Neural progenitor cell (in vitro differentiated cells): ENCODE measurements at regions not wholly inside any gene's neighbourhood (a gene's known extent, or its start where the extent isn't known, plus 50 kb on each side); places are given as distances from the start of the nearest gene placed in this dataset.

Source experiments
- DNase-seq: peaks from one replicate; pipeline ENCODE4 v3.0.0-alpha.2; 2016; ENCODE audit warnings: low spot score
- H2AFZ ChIP-seq: fragments of 200-600 bp; sonication (generic); replicated peaks from 2 replicates; pipeline ENCODE4 v1.6.1; 2016; ENCODE audit warnings: antibody characterized with exemption
- H3F3A ChIP-seq: fragments of 200-600 bp; sonication (generic); 2 replicates; pipeline ENCODE4 v1.6.1; 2016; ENCODE audit warnings: antibody characterized with exemption, low read depth
- H3K27ac ChIP-seq: fragments of 200-600 bp; sonication (generic); 2 replicates; pipeline ENCODE4 v1.5.1; 2016; ENCODE audit warnings: mild to moderate bottlenecking
- H3K27me3 ChIP-seq: fragments of 200-600 bp; sonication (generic); 2 replicates; pipeline ENCODE4 v1.6.1; 2016; ENCODE audit warnings: mild to moderate bottlenecking, moderate library complexity
- H3K36me3 ChIP-seq: fragments of 200-600 bp; sonication (generic); 2 replicates; pipeline ENCODE4 v1.5.1; 2016
- H3K4me1 ChIP-seq: fragments of 200-600 bp; sonication (generic); 2 replicates; pipeline ENCODE4 v1.6.1; 2016; ENCODE audit warnings: mixed run types
- H3K4me2 ChIP-seq: fragments of 200-600 bp; sonication (generic); 2 replicates; pipeline ENCODE4 v1.6.1; 2016
- H3K4me3 ChIP-seq: fragments of 200-600 bp; sonication (generic); 2 replicates; pipeline ENCODE4 v1.5.1; 2016
- H3K79me2 ChIP-seq: fragments of 200-600 bp; sonication (generic); 2 replicates; pipeline ENCODE4 v1.6.1; 2016; ENCODE audit warnings: low read depth
- H3K9ac ChIP-seq: fragments of 200-600 bp; sonication (generic); 2 replicates; pipeline ENCODE4 v1.6.1; 2016
- H3K9me3 ChIP-seq: fragments of 200-600 bp; sonication (generic); 2 replicates; pipeline ENCODE4 v1.5.1; 2016; ENCODE audit warnings: low read depth
- H4K20me1 ChIP-seq: fragments of 200-600 bp; sonication (generic); 2 replicates; pipeline ENCODE4 v1.6.1; 2016; ENCODE audit warnings: low read depth
- H3K27ac Mint-ChIP-seq: 3 replicates; pipeline ENCODE4 v1.8.0; 2021; ENCODE audit warnings: mixed read lengths
- H3K27me3 Mint-ChIP-seq: 2 replicates; pipeline ENCODE4 v1.8.0; 2022; ENCODE audit warnings: low read depth, mild to moderate bottlenecking, inconsistent platforms, moderate library complexity, mixed read lengths; ENCODE audit not compliant: insufficient read depth
- H3K36me3 Mint-ChIP-seq: 3 replicates; pipeline ENCODE4 v1.8.0; 2021; ENCODE audit warnings: mixed read lengths
- H3K4me1 Mint-ChIP-seq: 3 replicates; pipeline ENCODE4 v1.8.0; 2021; ENCODE audit warnings: mixed read lengths
- H3K4me3 Mint-ChIP-seq: 3 replicates; pipeline ENCODE4 v1.8.0; 2021; ENCODE audit warnings: mild to moderate bottlenecking, moderate library complexity, mixed read lengths
- H3K9me3 Mint-ChIP-seq: 3 replicates; pipeline ENCODE4 v1.8.0; 2020; ENCODE audit warnings: mixed read lengths
- CTCF ChIP-seq: fragments of 200-600 bp; sonication (generic); IDR thresholded peaks from 2 replicates; pipeline ENCODE4 v1.5.1; 2017; ENCODE audit warnings: antibody characterized with exemption, mild to moderate bottlenecking
- EZH2 ChIP-seq: fragments of 200-600 bp; sonication (generic); IDR thresholded peaks from 2 replicates; pipeline ENCODE4 v1.6.1; 2017; ENCODE audit warnings: antibody characterized with exemption, mild to moderate bottlenecking, moderate library complexity
- EZH2phosphoT487 ChIP-seq: fragments of 200-600 bp; sonication (generic); IDR thresholded peaks from 2 replicates; pipeline ENCODE4 v1.6.1; 2017; ENCODE audit warnings: antibody characterized with exemption

DNA sequence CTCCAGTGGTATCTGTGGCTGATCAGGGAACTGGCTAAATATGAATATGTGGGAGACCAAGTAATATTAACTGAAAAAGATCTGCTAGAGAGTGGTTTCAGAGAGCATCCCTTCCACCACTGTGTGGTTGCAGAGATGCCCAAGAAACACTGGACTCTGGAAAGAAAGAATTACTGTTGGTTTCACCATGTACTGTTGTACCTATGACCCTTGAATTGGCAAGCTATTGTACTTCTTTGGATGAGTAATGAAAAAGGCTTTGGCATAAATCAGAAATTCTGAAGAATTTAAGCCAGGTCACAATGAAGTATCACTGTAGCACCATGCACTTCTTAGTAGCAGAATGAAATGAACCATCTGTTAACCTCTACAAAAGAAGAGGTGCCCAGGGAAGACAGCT, 134.4 kb upstream of the INTU start:
- Histone ChIP-seq H3K27me3 (no peaks in the 10 kb centered on the region), H3K4me3 (no peak overlapping the region), H4K20me1 (no peaks in the 10 kb centered on the region), H3K4me1 (peaks cover 9% of the 10 kb centered on the region), H3K9ac (no peak overlapping the region), H3K79me2 (no peaks in the 10 kb centered on the region), H3K27ac (no peak overlapping the region), H2AFZ (no peak overlapping the region), H3K4me2 (no peak overlapping the region), H3F3A (no peaks in the 10 kb centered on the region), H3K9me3 (no peaks in the 10 kb centered on the region), H3K36me3 (no peaks in the 10 kb centered on the region)
- DNase-seq, result no peak
- H3K9me3 Mint-ChIP-seq, result no peaks in the 10 kb centered on the region
- H3K4me3 Mint-ChIP-seq, result no peak overlapping the region
- H3K4me1 Mint-ChIP-seq, result peaks cover 13% of the 10 kb centered on the region
- H3K27me3 Mint-ChIP-seq, result peaks cover 2% of the 10 kb centered on the region
- TF ChIP-seq EZH2 (no peak), EZH2phosphoT487 (no peak), CTCF (no peak)
- H3K27ac Mint-ChIP-seq, result no peak overlapping the region
- no peaks in the 10 kb centered on the region for H3K36me3 Mint-ChIP-seq

DNA sequence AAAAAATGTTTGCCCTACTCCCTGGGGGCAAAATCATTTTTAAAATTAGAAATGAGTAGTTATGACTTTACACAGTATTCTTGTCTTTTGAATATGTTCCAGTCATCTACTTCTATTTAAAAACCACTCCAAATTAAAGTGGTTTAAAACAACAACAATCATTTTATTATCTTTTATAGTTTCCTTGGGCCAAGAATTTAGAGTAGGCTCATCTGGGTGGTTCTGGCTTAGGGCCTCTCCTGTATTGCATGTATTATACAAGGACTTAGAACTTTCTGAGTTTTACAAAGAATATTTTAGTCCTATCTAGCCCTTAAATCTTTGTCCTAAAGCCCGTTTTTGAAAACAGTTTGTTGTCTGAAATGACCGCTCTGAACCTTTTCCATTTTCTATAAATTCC, 132.5 kb upstream of the INTU start:
- no peaks in the 10 kb centered on the region for H3K36me3 Mint-ChIP-seq
- H3K9me3 Mint-ChIP-seq, result no peaks in the 10 kb centered on the region
- no peaks in the 10 kb centered on the region for H3K36me3 ChIP-seq
- H3K27me3 Mint-ChIP-seq, result peaks cover 2% of the 10 kb centered on the region
- no peaks in the 10 kb centered on the region for H3F3A ChIP-seq
- H3K4me1 ChIP-seq, result peaks cover 15% of the 10 kb centered on the region
- no peaks in the 10 kb centered on the region for H4K20me1 ChIP-seq
- no peak overlapping the region for H3K27ac ChIP-seq
- no peak for DNase-seq
- H3K79me2 ChIP-seq, result no peaks in the 10 kb centered on the region
- TF ChIP-seq CTCF, result no peak
- no peak for TF ChIP-seq EZH2phosphoT487
- TF ChIP-seq EZH2, result no peak
- H2AFZ ChIP-seq, result no peak overlapping the region
- H3K4me3 ChIP-seq, result no peak overlapping the region
- no peak overlapping the region for H3K4me2 ChIP-seq
- H3K9me3 ChIP-seq, result no peaks in the 10 kb centered on the region
- H3K27ac Mint-ChIP-seq, result no peak overlapping the region
- H3K4me3 Mint-ChIP-seq, result no peak overlapping the region
- no peak overlapping the region for H3K9ac ChIP-seq
- no peaks in the 10 kb centered on the region for H3K27me3 ChIP-seq
- peaks cover 14% of the 10 kb centered on the region for H3K4me1 Mint-ChIP-seq

GRCh38 chr4:127501103-127501502, 131.7 kb upstream of the INTU start:
- no peaks in the 10 kb centered on the region for H3K9me3 ChIP-seq
- H3K27ac ChIP-seq, result no peak overlapping the region
- H3K4me2 ChIP-seq, result no peak overlapping the region
- no peaks in the 10 kb centered on the region for H4K20me1 ChIP-seq
- no peak overlapping the region for H2AFZ ChIP-seq
- H3K27me3 ChIP-seq, result no peaks in the 10 kb centered on the region
- Mint-ChIP-seq H3K27me3 (peaks cover 2% of the 10 kb centered on the region), H3K36me3 (no peaks in the 10 kb centered on the region), H3K4me3 (no peak overlapping the region), H3K27ac (no peak overlapping the region), H3K9me3 (no peaks in the 10 kb centered on the region), H3K4me1 (peaks cover 14% of the 10 kb centered on the region)
- H3K36me3 ChIP-seq, result no peaks in the 10 kb centered on the region
- TF ChIP-seq CTCF (no peak), EZH2 (no peak), EZH2phosphoT487 (no peak)
- H3K79me2 ChIP-seq, result no peaks in the 10 kb centered on the region
- H3F3A ChIP-seq, result no peaks in the 10 kb centered on the region
- H3K9ac ChIP-seq, result no peak overlapping the region
- H3K4me1 ChIP-seq, result peaks cover 15% of the 10 kb centered on the region
- DNase-seq, result no peak
- H3K4me3 ChIP-seq, result no peak overlapping the region
